VCaP (cell line): ENCODE measurements at regions not wholly inside any gene's neighbourhood (a gene's known extent, or its start where the extent isn't known, plus 50 kb on each side); places are given as distances from the start of the nearest gene placed in this dataset.

Experiments
- H3K27ac ChIP-seq: fragments of 450-650 bp; 2 replicates; pipeline ENCODE4 v1.5.1; 2017
- TF ChIP-seq, protein P1 (sequence below): fragments of 450-650 bp; conservative IDR thresholded peaks from 2 replicates; pipeline ENCODE4 v1.5.1; 2017; ENCODE audit warnings: mild to moderate bottlenecking, moderate library complexity

DNA sequence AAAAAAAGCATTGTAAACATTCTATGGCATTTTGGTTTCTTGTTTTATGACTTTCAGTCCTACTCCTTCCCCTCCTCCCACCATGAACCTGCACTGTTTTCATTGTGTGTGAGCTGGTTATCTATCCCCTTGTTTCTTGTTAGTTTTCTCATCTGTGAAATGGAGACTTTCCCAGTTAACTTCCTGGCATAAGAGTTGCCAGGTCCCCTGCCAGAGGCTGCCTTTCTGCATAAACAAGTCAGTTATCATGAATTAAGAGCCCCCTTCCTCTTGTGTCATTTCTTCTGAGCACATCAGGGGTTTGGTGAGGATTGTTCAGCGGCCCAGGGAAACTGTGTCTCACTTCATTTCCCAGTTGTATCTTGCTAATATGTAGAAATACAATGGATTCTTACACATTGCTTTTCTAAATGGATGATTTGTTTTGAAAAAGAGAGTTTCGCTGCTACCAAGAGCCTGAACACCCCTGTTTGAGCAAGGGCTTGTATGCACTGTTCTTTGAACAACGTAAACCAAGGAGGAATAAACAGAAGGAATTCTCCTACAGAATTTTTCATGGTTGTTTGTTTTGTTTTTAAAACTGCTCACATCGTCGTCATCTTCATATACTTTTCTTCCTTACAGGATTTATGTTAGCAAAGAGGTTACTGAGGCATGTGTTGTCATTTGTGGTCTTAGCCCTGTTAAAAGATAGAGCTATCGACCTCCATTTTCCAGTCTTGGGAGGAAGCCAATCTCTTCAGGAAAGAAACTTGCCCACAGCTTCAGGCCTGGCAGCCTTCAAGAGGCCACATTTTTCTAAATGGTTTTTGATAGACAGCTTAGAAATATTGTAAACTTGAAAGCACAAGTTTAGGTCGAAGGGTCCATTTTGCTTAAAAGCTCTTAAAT lies 144.6 kb upstream of the IL12A start:
- no peak overlapping the region for H3K27ac ChIP-seq
- TF ChIP-seq, protein P1, sequence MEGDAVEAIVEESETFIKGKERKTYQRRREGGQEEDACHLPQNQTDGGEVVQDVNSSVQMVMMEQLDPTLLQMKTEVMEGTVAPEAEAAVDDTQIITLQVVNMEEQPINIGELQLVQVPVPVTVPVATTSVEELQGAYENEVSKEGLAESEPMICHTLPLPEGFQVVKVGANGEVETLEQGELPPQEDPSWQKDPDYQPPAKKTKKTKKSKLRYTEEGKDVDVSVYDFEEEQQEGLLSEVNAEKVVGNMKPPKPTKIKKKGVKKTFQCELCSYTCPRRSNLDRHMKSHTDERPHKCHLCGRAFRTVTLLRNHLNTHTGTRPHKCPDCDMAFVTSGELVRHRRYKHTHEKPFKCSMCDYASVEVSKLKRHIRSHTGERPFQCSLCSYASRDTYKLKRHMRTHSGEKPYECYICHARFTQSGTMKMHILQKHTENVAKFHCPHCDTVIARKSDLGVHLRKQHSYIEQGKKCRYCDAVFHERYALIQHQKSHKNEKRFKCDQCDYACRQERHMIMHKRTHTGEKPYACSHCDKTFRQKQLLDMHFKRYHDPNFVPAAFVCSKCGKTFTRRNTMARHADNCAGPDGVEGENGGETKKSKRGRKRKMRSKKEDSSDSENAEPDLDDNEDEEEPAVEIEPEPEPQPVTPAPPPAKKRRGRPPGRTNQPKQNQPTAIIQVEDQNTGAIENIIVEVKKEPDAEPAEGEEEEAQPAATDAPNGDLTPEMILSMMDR: no peak

DNA sequence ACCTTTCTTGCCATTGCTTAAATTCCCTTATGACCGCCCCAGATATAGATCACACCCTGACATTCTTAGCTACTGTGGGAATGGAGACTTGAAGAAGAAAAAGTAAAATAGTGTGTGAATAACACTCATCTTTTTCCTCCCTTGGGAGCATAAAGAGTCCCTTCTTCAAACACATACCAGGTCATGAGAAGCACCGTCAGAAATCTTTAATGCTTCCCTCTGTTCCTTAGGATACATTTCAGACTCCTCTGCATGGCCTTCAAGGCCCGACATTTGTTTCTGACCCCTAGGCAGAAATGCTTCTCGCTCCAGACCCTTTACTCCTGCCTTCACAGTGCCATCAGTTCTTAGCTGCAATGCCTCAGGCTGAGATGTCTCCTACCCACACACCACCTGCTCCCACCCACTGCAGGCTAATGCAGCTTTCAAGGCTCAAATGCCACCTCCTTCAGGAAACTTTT lies 143.8 kb upstream of the IL12A start:
- TF ChIP-seq, protein P1: no peak
- H3K27ac ChIP-seq: no peak overlapping the region

GRCh38 chr3:159845737-159846136 lies 142.9 kb upstream of the IL12A start:
- H3K27ac ChIP-seq: no peak overlapping the region
- TF ChIP-seq, protein P1: no peak

DNA sequence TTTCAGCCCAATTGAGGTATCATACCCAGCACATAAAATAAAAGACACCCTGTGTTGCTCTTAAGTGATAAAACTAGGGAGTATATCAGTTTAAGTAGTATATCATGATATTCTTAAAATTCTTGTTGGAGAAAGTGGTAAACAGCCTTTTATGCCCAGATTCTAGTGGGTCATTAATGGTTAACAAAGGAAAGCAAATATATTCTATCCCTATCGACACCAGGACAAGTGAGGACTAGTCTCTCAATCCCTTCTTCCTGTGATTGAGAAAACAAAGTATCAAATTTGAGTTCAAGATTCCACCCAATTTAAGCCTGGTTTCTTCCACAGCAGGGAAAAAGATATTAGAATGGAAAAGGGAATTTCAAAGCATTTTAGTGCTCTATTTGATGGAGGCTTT lies 142.4 kb upstream of the IL12A start:
- TF ChIP-seq, protein P1: no peak
- no peak overlapping the region for H3K27ac ChIP-seq

GRCh38 chr3:159848348-159849118 lies 140.1 kb upstream of the IL12A start:
- H3K27ac ChIP-seq: no peak overlapping the region
- TF ChIP-seq, protein P1: no peak

DNA sequence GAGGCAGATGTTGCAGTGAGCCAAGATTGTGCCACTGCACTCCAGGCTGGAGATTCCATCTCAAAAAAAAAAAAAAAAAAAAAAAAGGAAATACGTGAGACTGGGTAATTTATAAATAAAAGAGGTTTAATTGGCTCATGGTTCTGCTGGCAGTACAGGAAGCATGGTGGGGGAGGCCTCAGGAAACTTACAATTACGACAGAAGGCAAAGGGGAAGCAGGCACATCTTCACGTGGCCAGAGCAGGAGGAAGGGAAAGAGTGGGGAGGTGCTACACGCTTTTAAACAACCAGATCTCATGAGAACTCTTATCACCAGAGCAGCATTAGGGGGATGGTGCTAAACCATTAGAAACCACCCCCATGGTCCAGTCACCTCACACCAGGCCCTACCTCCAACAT lies 138.2 kb upstream of the IL12A start:
- TF ChIP-seq, protein P1: no peak
- no peak overlapping the region for H3K27ac ChIP-seq

DNA sequence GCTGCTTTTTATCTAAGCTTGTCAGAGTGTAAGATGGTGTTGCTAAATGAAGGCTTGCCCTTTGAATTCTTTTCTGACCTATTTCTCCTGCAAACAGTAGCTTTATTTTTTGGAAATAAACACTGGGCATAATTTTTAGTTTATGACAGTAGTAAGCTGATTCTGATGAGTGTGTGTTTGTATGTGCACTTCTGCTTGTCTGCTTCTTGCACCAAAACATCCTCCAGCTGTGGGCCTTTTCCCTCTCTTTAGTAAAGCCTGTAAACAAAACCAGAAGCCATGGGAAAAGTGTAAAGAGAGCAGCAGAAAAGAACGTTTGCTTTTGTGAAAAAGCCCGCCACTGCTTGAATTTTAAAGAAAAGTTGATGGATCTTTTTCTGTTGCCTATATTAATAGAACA lies 136.4 kb upstream of the IL12A start:
- H3K27ac ChIP-seq: no peak overlapping the region
- TF ChIP-seq, protein P1: no peak
